ENCODE measurements at regions not wholly inside any gene's neighbourhood (a gene's known extent, or its start where the extent isn't known, plus 50 kb on each side); places are given as distances from the start of the nearest gene placed in this dataset.
"Not testable (repeated sequence)": the region's sequence is repeated elsewhere in the genome, so short reads cannot be mapped to it uniquely, and the experiment has no call there.

DNA sequence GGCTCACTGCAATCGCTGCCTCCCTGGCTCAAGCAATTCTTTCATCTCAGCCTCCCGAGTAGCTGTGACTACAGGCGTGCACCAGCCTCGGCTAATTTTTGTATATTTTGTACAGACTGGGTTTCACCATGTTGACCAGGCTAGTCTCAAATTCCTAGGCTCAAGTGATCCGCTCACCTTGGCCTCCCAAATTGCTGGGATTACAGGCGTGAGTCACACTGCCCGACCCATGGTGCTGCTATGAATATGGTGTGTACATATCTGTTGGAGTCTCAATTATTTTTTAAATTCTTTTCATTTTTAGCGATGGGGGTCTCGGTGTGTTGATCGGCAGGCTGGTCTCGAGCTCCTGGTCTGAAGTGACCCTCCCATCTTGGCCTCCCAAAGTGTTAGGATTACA lies 78.0 kb upstream of the PRKX start:
- Histone ChIP-seq H3K36me3 (ENCODE audit: control insufficient read depth, low read length) (no peaks in the 10 kb centered on the region), H3K4me2 (ENCODE audit: low read length) (no peak overlapping the region), H3K4me1 (ENCODE audit: control insufficient read depth, low read length) (no peaks in the 10 kb centered on the region), H4K20me1 (ENCODE audit: control insufficient read depth, insufficient read depth, low read depth, low read length) (no peaks in the 10 kb centered on the region), H3K4me3 (ENCODE audit: low read length) (no peak overlapping the region), H3F3A (ENCODE audit: control insufficient read depth, insufficient read depth) (no peaks in the 10 kb centered on the region), H3K27me3 (ENCODE audit: control insufficient read depth, low read length) (no peaks in the 10 kb centered on the region), H3K9me2 (replicated peaks; ENCODE audit: control insufficient read depth, low read length) (no peaks in the 10 kb centered on the region), H3K9me3 (ENCODE audit: control insufficient read depth, insufficient read depth, low read length) (no peaks in the 10 kb centered on the region), H3K27ac (ENCODE audit: low read depth, low read length) (no peak overlapping the region), H3K79me2 (ENCODE audit: control insufficient read depth, low read length) (no peaks in the 10 kb centered on the region)
- TF ChIP-seq CTCF (IDR thresholded peaks at IDR 0.05; ENCODE audit: low read depth, low read length, poor library complexity, severe bottlenecking) = no peak
- TF ChIP-seq EZH2phosphoT487 (IDR thresholded peaks at IDR 0.05; ENCODE audit: borderline replicate concordance, low read length) = no peak

DNA sequence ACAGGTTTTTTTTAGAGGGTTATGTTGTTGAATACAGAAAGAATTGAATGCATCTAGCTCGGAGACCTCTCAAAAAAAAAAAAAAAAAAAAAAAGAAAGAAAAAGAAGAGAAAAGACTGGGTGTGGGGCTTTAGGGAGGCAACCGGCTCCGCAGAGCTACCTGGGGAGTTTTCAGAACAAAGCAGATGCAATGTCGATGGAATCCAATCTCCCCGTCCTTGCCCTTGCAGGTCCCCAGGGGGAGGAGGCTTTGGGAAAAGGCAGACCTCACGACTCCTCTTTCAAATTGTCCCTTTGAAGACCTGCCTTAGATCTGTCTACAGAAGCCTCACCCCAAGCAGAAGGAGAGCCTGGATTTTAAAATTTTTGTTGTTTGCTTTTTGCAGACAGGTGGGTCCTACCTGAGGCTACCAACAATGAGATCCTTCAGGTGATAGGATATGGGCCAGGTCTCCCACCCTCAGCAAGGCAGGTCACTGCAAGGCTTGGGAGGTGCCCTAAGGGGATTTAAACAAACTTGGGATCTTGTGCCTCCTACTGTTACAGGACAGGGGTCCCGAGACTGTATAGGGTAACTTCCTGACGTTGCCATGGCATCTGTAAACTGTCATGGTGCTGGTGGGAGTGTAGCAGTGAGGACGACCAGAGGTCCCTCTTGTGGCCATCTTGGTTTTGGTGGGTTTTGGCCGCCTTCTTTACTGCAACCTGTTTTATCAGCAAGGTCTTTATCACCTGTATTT lies 75.2 kb upstream of the PRKX start:
- H4K20me1 ChIP-seq (ENCODE audit: control insufficient read depth, insufficient read depth, low read depth, low read length) = no peaks in the 10 kb centered on the region
- no peaks in the 10 kb centered on the region for H3K9me3 ChIP-seq (ENCODE audit: control insufficient read depth, insufficient read depth, low read length)
- H3F3A ChIP-seq (ENCODE audit: control insufficient read depth, insufficient read depth) = no peaks in the 10 kb centered on the region
- H3K4me2 ChIP-seq (ENCODE audit: low read length) = no peak overlapping the region
- no peaks in the 10 kb centered on the region for H3K36me3 ChIP-seq (ENCODE audit: control insufficient read depth, low read length)
- H3K27ac ChIP-seq (ENCODE audit: low read depth, low read length) = no peak overlapping the region
- H3K79me2 ChIP-seq (ENCODE audit: control insufficient read depth, low read length) = no peaks in the 10 kb centered on the region
- no peaks in the 10 kb centered on the region for H3K9me2 ChIP-seq (replicated peaks; ENCODE audit: control insufficient read depth, low read length)
- no peaks in the 10 kb centered on the region for H3K27me3 ChIP-seq (ENCODE audit: control insufficient read depth, low read length)
- H3K4me3 ChIP-seq (ENCODE audit: low read length) = no peak overlapping the region
- TF ChIP-seq EZH2phosphoT487 (IDR thresholded peaks at IDR 0.05; ENCODE audit: borderline replicate concordance, low read length) (no peak), CTCF (IDR thresholded peaks at IDR 0.05; ENCODE audit: low read depth, low read length, poor library complexity, severe bottlenecking) (no peak)
- no peaks in the 10 kb centered on the region for H3K4me1 ChIP-seq (ENCODE audit: control insufficient read depth, low read length)

- TF ChIP-seq EZH2phosphoT487 (IDR thresholded peaks at IDR 0.05; ENCODE audit: borderline replicate concordance, low read length) (no peak), CTCF (IDR thresholded peaks at IDR 0.05; ENCODE audit: low read depth, low read length, poor library complexity, severe bottlenecking) (no peak)
- no peak overlapping the region for H3K27ac ChIP-seq (ENCODE audit: low read depth, low read length)
- no peaks in the 10 kb centered on the region for H3K9me3 ChIP-seq (ENCODE audit: control insufficient read depth, insufficient read depth, low read length)
- no peaks in the 10 kb centered on the region for H3K9me2 ChIP-seq (replicated peaks; ENCODE audit: control insufficient read depth, low read length)
- no peaks in the 10 kb centered on the region for H3F3A ChIP-seq (ENCODE audit: control insufficient read depth, insufficient read depth)
- no peaks in the 10 kb centered on the region for H4K20me1 ChIP-seq (ENCODE audit: control insufficient read depth, insufficient read depth, low read depth, low read length)
- no peaks in the 10 kb centered on the region for H3K79me2 ChIP-seq (ENCODE audit: control insufficient read depth, low read length)
- no peaks in the 10 kb centered on the region for H3K4me1 ChIP-seq (ENCODE audit: control insufficient read depth, low read length)
- no peaks in the 10 kb centered on the region for H3K36me3 ChIP-seq (ENCODE audit: control insufficient read depth, low read length)
- no peak overlapping the region for H3K4me2 ChIP-seq (ENCODE audit: low read length)
- no peaks in the 10 kb centered on the region for H3K27me3 ChIP-seq (ENCODE audit: control insufficient read depth, low read length)
- H3K4me3 ChIP-seq (ENCODE audit: low read length) = no peak overlapping the region
These were observed 74.4 kb upstream of the PRKX start for GRCh38 chrX:3787856-3788255.

GRCh38 chrX:3785822-3786221 lies 72.4 kb upstream of the PRKX start:
- not testable (repeated sequence) for H3K4me3 ChIP-seq (ENCODE audit: low read length); H3K27ac ChIP-seq (ENCODE audit: low read depth, low read length); H3K4me2 ChIP-seq (ENCODE audit: low read length); H3F3A ChIP-seq (ENCODE audit: control insufficient read depth, insufficient read depth); H3K4me1 ChIP-seq (ENCODE audit: control insufficient read depth, low read length); H4K20me1 ChIP-seq (ENCODE audit: control insufficient read depth, insufficient read depth, low read depth, low read length); H3K79me2 ChIP-seq (ENCODE audit: control insufficient read depth, low read length); H3K36me3 ChIP-seq (ENCODE audit: control insufficient read depth, low read length); H3K27me3 ChIP-seq (ENCODE audit: control insufficient read depth, low read length); H3K9me3 ChIP-seq (ENCODE audit: control insufficient read depth, insufficient read depth, low read length); H3K9me2 ChIP-seq (replicated peaks; ENCODE audit: control insufficient read depth, low read length)

All from DOHH2 (cell line).